ENCODE measurements at regions not wholly inside any gene's neighbourhood (a gene's known extent, or its start where the extent isn't known, plus 50 kb on each side); places are given as distances from the start of the nearest gene placed in this dataset.

GRCh38 chr9:84485539-84485938 lies 145.0 kb upstream of the SLC28A3 start:
- H3K4me3 ChIP-seq (ENCODE audit: low read depth, low read length): no peak overlapping the region
- no peak for DNase-seq (ENCODE audit: low read depth)
- no peak for TF ChIP-seq CTCF (IDR thresholded peaks at IDR 0.05; ENCODE audit: low read depth, low read length, missing control alignments)

- no peak for DNase-seq (ENCODE audit: low read depth)
- H3K4me3 ChIP-seq (ENCODE audit: low read depth, low read length): no peak overlapping the region
- TF ChIP-seq CTCF (IDR thresholded peaks at IDR 0.05; ENCODE audit: low read depth, low read length, missing control alignments): no peak
These were observed 146.1 kb upstream of the SLC28A3 start for GRCh38 chr9:84486663-84487062.

- DNase-seq (ENCODE audit: low read depth): no peak
- no peak overlapping the region for H3K4me3 ChIP-seq (ENCODE audit: low read depth, low read length)
- no peak for TF ChIP-seq CTCF (IDR thresholded peaks at IDR 0.05; ENCODE audit: low read depth, low read length, missing control alignments)
These were observed 149.8 kb upstream of the SLC28A3 start for GRCh38 chr9:84490206-84490841.

- no peak overlapping the region for H3K4me3 ChIP-seq (ENCODE audit: low read depth, low read length)
- DNase-seq (ENCODE audit: low read depth): no peak
- TF ChIP-seq CTCF (IDR thresholded peaks at IDR 0.05; ENCODE audit: low read depth, low read length, missing control alignments): no peak
These were observed 150.3 kb upstream of the SLC28A3 start for GRCh38 chr9:84490842-84491325.

GRCh38 chr9:84492366-84493159 lies 152.0 kb upstream of the SLC28A3 start:
- H3K4me3 ChIP-seq (ENCODE audit: low read depth, low read length): no peak overlapping the region
- TF ChIP-seq CTCF (IDR thresholded peaks at IDR 0.05; ENCODE audit: low read depth, low read length, missing control alignments): no peak
- no peak for DNase-seq (ENCODE audit: low read depth)

GRCh38 chr9:84493284-84493947 lies 152.9 kb upstream of the SLC28A3 start:
- no peak for DNase-seq (ENCODE audit: low read depth)
- no peak for TF ChIP-seq CTCF (IDR thresholded peaks at IDR 0.05; ENCODE audit: low read depth, low read length, missing control alignments)
- no peak overlapping the region for H3K4me3 ChIP-seq (ENCODE audit: low read depth, low read length)

Measured in GM12864 (cell line).